SH-SY5Y (cell line): ENCODE measurements at regions not wholly inside any gene's neighbourhood (a gene's known extent, or its start where the extent isn't known, plus 50 kb on each side); places are given as distances from the start of the nearest gene placed in this dataset.

Experiments
- GATA2 ChIP-seq: IDR thresholded peaks from 2 replicates; pipeline ENCODE4 v1.6.1; 2011; ENCODE audit warnings: mild to moderate bottlenecking, low read depth, low read length
- GATA3 ChIP-seq: IDR thresholded peaks from 2 replicates; pipeline ENCODE4 v1.6.1; 2011; ENCODE audit warnings: low read depth, mild to moderate bottlenecking, low read length, moderate library complexity

DNA sequence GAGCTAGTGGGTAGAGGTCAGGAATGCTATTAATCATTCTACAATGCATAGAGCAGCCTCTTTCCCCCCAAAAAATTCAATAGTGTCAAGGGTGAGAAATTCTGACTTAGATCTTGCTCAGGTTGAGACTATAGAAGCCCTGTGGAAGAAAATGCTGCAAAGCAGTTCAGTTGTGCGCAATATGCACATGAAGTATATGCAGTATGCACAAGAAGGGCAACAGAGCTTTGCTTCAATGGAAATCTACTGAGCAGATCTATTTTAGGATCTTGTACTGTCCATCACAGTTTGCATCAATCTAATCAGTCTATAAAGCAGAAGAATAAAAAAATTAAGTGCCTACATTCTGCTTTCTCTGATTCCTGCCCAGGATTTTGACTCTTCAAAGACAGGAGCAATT is 225.8 kb upstream of the STEAP1 start:
- TF ChIP-seq GATA2 = no peak
- TF ChIP-seq GATA3 = no peak
